ENCODE measurements at regions not wholly inside any gene's neighbourhood (a gene's known extent, or its start where the extent isn't known, plus 50 kb on each side); places are given as distances from the start of the nearest gene placed in this dataset.

DNA sequence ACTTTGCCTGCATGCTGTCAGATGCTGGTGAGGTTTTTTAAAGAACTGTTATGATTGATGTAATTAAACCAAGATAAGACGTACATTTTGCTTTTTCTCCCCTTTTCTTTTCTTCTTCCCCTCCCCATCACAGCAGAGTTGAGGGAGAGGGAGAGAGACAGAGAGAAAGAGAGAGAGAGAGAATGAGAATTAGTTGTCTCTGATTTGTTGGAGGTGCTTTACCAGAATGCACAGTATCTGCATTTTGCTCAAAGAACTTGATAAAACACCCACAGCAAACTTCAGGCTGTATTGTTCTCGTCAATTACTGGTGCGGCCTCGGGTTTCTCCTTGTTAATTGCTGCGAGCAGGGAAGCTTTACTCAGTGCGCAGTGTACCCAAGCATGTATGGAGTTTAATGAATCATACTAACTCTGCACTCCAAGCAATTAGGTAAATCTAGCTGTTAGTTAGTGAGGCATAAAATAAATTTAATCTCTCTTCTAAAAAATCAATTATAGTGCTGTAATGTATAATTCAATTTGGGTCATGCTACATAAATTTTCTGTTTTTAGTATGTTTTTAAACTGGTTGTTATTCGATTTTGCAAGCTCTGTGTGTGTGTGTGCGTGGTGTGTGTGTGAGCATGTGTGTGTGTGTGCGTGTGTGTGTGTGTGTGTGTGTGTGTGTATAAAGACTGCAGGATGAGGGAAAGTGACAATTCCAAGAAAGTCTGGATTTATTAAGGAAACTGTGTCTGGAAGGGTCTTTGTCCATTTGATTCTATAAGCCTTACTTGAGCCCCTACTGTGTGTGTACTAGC lies 273.4 kb downstream of the TLE3 start:
- intact Hi-C loops (cut with micrococcal nuclease; ENCODE audit: unreplicated experiment), result no loop called here
- H3K27me3 ChIP-seq (ENCODE audit: control insufficient read depth, insufficient read depth, low read length), result no peaks in the 10 kb centered on the region; the same call in 1 of the 2 replicates
- TF ChIP-seq, protein P1, sequence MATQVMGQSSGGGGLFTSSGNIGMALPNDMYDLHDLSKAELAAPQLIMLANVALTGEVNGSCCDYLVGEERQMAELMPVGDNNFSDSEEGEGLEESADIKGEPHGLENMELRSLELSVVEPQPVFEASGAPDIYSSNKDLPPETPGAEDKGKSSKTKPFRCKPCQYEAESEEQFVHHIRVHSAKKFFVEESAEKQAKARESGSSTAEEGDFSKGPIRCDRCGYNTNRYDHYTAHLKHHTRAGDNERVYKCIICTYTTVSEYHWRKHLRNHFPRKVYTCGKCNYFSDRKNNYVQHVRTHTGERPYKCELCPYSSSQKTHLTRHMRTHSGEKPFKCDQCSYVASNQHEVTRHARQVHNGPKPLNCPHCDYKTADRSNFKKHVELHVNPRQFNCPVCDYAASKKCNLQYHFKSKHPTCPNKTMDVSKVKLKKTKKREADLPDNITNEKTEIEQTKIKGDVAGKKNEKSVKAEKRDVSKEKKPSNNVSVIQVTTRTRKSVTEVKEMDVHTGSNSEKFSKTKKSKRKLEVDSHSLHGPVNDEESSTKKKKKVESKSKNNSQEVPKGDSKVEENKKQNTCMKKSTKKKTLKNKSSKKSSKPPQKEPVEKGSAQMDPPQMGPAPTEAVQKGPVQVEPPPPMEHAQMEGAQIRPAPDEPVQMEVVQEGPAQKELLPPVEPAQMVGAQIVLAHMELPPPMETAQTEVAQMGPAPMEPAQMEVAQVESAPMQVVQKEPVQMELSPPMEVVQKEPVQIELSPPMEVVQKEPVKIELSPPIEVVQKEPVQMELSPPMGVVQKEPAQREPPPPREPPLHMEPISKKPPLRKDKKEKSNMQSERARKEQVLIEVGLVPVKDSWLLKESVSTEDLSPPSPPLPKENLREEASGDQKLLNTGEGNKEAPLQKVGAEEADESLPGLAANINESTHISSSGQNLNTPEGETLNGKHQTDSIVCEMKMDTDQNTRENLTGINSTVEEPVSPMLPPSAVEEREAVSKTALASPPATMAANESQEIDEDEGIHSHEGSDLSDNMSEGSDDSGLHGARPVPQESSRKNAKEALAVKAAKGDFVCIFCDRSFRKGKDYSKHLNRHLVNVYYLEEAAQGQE (IDR thresholded peaks at IDR 0.05; ENCODE audit: insufficient read depth in 1 of 2, low read depth in 2 of 2, low read length in 1 of 2), result no peak
- TF ChIP-seq POLR2AphosphoS5 (IDR thresholded peaks at IDR 0.05; ENCODE audit: low read depth, low read length) (no peak), SIN3A (IDR thresholded peaks at IDR 0.05; ENCODE audit: borderline replicate concordance, insufficient read depth, low read depth, low read length) (no peak), TCF7L2 (IDR thresholded peaks at IDR 0.05; ENCODE audit: low read depth, low read length) (no peak)
- TF ChIP-seq, protein P2, sequence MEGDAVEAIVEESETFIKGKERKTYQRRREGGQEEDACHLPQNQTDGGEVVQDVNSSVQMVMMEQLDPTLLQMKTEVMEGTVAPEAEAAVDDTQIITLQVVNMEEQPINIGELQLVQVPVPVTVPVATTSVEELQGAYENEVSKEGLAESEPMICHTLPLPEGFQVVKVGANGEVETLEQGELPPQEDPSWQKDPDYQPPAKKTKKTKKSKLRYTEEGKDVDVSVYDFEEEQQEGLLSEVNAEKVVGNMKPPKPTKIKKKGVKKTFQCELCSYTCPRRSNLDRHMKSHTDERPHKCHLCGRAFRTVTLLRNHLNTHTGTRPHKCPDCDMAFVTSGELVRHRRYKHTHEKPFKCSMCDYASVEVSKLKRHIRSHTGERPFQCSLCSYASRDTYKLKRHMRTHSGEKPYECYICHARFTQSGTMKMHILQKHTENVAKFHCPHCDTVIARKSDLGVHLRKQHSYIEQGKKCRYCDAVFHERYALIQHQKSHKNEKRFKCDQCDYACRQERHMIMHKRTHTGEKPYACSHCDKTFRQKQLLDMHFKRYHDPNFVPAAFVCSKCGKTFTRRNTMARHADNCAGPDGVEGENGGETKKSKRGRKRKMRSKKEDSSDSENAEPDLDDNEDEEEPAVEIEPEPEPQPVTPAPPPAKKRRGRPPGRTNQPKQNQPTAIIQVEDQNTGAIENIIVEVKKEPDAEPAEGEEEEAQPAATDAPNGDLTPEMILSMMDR (IDR thresholded peaks at IDR 0.05), result no peak
- no peak for DNase-seq (ENCODE audit: low read depth, low spot score)
- ChIA-PET POLR2A (no interaction called here), CTCF (interaction anchor here (0.7 kb wide), 1 partner anchor 664 kb away, joined by 3 read pairs; no protein-coding TSS in a partner anchor)
- no peak overlapping the region for H3K4me3 ChIP-seq (ENCODE audit: low read depth in 2 of 2, low read length in 2 of 2)
- H3K36me3 ChIP-seq (ENCODE audit: control insufficient read depth, insufficient read depth, low read length), result no peaks in the 10 kb centered on the region
- BruUV-seq (replicated peaks), result no TSS peak
- H3K27ac ChIP-seq (ENCODE audit: low read length), result no peak overlapping the region
- H3K4me1 ChIP-seq (ENCODE audit: control insufficient read depth, insufficient read depth, low read length), result peaks cover 8% of the 10 kb centered on the region
- no peaks in the 10 kb centered on the region for H3K9me3 ChIP-seq (ENCODE audit: control insufficient read depth, insufficient read depth, low read depth, low read length)
- in situ Hi-C loops (cut with HindIII; ENCODE audit: low pct_unique_long_range_greater_than_20kb, low sequenced_read_pairs), result no loop called here
- no peak for ATAC-seq

DNA sequence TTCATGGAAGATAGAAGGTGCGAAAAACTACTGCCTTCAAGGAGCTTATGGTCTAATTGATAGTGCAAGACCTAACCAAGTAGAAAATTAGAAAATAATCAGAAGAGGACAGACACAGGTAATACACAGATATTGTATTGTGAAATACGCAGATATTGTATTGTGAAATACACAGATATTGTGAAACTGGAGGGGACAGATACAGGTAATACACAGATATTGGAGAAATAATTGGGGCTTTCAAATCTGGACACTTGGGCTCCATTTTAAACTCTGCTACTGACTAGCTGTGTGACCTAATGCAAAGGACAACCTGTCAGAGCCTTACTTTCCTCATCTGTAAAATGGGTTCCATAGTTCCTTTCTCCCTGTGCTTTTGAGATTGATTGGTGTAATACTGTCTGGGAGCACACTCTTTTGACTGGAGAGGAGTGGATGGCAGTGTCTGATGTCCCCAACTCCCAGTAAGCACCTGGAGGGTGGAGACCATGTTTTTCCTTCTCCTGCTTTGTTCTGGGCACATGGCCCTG lies 272.8 kb downstream of the TLE3 start:
- no peaks in the 10 kb centered on the region for H3K27me3 ChIP-seq (ENCODE audit: control insufficient read depth, insufficient read depth, low read length)
- no peaks in the 10 kb centered on the region for H3K9me3 ChIP-seq (ENCODE audit: control insufficient read depth, insufficient read depth, low read depth, low read length)
- CTCF ChIA-PET, result interaction anchor here (0.7 kb wide), 1 partner anchor 663 kb away, joined by 3 read pairs; no protein-coding TSS in a partner anchor
- no peak for TF ChIP-seq POLR2AphosphoS5 (IDR thresholded peaks at IDR 0.05; ENCODE audit: low read depth, low read length)
- TF ChIP-seq, protein P2 (IDR thresholded peaks at IDR 0.05), result no peak
- TF ChIP-seq TCF7L2 (IDR thresholded peaks at IDR 0.05; ENCODE audit: low read depth, low read length), result no peak
- TF ChIP-seq, protein P1 (IDR thresholded peaks at IDR 0.05; ENCODE audit: insufficient read depth in 1 of 2, low read depth in 2 of 2, low read length in 1 of 2), result no peak
- TF ChIP-seq SIN3A (IDR thresholded peaks at IDR 0.05; ENCODE audit: borderline replicate concordance, insufficient read depth, low read depth, low read length), result no peak
- no peak for ATAC-seq
- H3K27ac ChIP-seq (ENCODE audit: low read length), result no peak overlapping the region
- H3K36me3 ChIP-seq (ENCODE audit: control insufficient read depth, insufficient read depth, low read length), result no peaks in the 10 kb centered on the region
- no peak for DNase-seq (ENCODE audit: low read depth, low spot score)
- no peak overlapping the region for H3K4me3 ChIP-seq (ENCODE audit: low read depth in 2 of 2, low read length in 2 of 2)
- POLR2A ChIA-PET, result no interaction called here
- H3K4me1 ChIP-seq (ENCODE audit: control insufficient read depth, insufficient read depth, low read length), result peaks cover 8% of the 10 kb centered on the region
- in situ Hi-C loops (cut with HindIII; ENCODE audit: low pct_unique_long_range_greater_than_20kb, low sequenced_read_pairs), result no loop called here
- intact Hi-C loops (cut with micrococcal nuclease; ENCODE audit: unreplicated experiment), result no loop called here
- BruUV-seq (replicated peaks), result no TSS peak
